ENCODE measurements at regions not wholly inside any gene's neighbourhood (a gene's known extent, or its start where the extent isn't known, plus 50 kb on each side); places are given as distances from the start of the nearest gene placed in this dataset.
"Not testable (repeated sequence)": the region's sequence is repeated elsewhere in the genome, so short reads cannot be mapped to it uniquely, and the experiment has no call there.

DNA sequence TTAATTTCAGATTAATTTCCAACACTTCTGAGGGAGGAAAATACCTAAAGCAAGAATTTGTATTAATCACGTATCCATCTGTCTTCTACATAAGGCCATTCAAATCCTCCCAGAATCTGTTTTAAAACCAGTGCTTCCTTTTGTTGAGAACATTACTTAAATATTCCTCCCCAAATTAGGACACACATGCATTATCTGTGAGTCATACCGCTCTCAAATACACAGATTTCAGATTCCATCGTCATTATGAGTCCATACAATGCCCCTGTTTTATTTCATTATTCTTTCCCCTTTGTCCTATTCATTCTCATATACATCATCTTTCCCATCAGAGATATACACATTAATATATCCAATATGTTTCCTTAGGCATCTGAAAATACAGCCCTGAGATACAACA, 57.3 kb upstream of the PRSS12 start:
- DNase-seq: peak; percentile 90

GRCh38 chr4:118417325-118417724, 64.5 kb upstream of the PRSS12 start:
- DNase-seq: peak; percentile 72

GRCh38 chr4:118417800-118418199, 65.0 kb upstream of the PRSS12 start:
- DNase-seq: not testable (repeated sequence)

- DNase-seq: not testable (repeated sequence)
Measured at GRCh38 chr4:118418396-118418795, 65.6 kb upstream of the PRSS12 start.

DNA sequence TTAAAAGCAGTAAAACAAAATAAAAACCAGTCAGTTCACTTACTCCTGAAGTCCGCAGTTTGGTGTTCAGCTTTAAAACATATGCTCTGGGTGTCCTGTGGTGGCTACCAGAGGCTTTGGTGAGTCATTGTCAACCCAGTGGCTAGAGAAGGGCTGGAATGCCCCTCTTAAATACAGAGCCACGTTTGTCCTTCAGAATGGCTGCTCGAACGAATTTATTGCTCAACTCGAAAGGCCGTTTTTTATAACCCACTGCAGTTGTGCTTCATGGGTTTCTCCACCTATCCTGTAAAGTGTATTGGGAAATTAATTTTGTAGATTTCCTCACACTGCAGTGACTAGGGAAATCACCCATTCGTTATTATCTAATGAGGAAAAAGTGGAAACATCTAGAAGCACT, 66.8 kb upstream of the PRSS12 start:
- peak; percentile 25 for DNase-seq

DNA sequence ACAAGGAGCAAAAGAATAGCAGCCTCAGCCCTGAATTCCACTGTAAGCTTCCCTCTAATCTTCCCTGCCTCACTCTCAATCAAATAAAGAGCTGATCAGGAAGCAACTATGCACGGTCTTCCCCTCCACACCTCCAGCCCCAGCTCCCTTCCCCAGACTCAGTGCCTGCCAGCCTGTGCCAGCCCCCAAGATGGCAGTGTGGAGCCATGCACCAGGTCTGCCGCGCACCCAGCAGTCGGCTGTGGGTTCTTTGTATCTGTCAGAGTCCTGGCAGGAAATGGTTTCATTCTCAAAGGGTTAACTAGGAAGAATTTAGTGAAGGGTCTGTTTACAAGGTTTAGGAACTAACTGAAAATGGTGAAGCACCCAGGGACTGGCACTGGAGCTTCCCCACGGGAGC, 71.3 kb upstream of the PRSS12 start:
- DNase-seq: peak; percentile 51

DNA sequence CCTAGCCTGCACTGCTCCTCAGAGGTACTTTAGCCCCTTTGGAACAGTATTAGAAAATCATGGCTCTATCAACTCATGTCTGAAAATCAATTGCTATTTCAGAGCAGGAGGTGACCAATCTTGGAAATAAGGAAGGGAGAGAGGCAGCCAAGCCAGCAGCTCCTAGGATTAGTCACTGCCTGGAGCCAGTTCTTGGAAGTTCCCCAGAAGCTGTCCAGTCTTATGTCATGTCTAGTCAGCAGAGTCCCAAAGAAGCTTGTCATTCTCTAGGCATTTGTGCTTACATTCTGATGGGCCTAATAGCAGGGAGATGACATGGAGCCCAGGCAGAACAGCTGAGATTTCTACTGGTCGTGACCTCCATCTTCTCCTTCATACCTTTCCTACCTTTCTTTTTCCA, 76.1 kb upstream of the PRSS12 start:
- DNase-seq: not testable (repeated sequence)

- peak; percentile 63 for DNase-seq
Measured at GRCh38 chr4:118432359-118432758, 79.6 kb upstream of the PRSS12 start.

DNA sequence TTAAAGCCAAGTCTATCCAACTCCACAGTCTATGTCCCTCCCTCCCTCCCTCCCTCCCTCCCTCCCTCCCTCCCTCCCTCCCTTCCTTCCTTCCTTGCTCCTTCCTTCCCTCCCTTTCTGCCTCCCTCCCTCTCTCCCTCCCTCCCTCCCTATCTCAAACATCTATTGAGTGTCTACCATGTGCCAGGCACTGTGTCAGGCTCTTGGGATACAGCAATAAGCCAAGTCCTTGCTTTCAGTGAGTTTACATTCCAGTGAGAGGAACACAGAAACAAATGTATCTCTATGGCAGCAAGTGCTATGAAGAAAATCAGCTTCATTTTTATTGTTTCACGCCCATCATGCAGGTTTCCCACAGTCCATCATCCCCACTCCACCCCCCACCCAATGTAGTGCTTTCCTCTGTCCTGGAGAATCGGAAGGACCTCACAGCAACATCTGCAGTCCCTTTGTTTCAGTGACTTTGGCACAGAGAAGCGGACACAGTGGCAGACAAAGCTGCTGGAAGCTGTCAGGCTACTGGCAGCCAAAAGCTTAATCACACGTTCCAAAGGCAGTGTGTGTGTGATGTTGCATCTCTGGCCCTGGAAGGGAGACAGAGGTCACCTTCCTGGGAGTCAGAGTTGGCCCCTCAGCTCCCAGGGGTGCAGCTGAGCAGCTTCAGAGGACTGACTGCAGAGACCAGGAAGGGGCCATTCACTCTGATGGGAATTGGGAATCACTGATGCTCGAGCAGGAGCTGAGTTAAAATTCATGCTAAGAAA, 81.0 kb upstream of the PRSS12 start:
- not testable (repeated sequence) for DNase-seq

GRCh38 chr4:118435415-118435814, 82.6 kb upstream of the PRSS12 start:
- not testable (repeated sequence) for DNase-seq

DNA sequence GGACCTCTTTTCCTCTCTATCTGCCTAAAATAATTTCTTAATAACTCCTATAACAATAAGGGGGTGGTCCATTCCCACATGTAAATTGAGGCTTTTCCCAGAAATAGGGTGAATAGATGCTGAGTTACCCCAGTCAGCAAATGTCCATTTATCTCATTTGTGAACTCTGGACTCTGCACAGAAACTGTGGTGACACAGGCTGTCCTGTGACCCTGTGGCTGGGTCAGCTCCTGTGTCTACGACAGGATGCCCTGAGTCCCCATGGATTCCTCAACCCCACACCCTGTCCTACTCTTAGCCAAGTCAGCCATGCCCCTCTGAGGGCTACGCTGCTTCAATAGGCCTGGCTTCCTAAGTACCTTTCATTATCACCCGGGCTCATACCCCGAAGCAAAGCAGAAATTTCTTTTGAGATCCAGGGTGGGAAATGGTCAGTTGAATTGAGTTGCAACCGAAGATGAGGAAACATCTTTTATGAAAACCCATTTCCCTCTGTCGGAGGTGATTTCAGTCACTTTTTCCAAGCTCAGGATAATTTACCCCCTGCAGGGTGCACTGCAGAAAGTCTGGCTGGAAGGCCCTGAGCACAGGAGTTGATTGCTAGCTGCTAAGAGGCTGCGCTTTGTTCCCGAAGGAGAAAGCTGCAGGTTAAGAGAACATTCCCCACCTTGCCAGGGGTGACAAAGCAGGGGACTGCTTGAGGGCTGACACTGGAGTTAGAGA, 89.5 kb upstream of the PRSS12 start:
- not testable (repeated sequence) for DNase-seq

GRCh38 chr4:118447397-118447796, 94.6 kb upstream of the PRSS12 start:
- not testable (repeated sequence) for DNase-seq

DNA sequence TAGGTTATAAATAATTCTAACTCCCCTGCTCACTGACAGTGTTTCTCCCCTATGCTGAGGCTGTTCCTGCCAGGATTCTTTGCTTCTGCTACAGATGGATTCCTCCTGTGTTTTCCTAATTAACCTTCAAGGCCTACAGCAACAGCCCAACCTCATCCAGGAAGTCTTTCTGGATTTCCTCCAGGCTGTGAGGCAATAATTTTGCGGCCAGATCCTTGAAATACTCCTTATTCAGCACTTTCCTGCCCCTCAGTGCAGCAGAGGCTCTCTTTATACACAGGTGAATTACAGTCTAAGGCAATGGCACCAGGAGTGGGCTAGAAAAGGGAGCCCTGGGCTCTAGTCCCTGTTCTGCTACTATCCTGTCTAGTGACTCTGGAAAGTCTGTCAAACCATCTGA, 102.1 kb upstream of the PRSS12 start:
- not testable (repeated sequence) for DNase-seq

- DNase-seq: peak; percentile 19
Measured at GRCh38 chr4:118461435-118461834, 108.6 kb upstream of the PRSS12 start.

DNA sequence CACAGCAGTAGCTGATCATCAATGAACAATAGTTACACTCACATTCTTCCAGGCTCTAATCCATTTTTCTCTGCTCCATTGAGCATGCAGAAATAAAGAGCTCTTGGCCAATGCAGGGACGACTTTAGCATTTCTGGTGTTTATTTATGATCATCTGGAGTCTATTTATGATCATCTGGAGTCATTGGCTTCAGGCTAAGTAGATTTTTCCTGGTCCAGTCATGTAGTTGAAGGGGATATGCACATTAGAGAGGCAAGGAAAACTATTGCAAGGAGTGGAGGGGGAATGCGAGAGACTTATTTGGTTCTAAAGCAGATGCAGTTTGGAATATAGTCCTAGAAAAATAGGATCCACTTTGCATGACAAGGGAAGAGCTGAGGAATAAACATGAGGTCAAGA, 113.0 kb upstream of the PRSS12 start:
- peak; percentile 30 for DNase-seq

DNA sequence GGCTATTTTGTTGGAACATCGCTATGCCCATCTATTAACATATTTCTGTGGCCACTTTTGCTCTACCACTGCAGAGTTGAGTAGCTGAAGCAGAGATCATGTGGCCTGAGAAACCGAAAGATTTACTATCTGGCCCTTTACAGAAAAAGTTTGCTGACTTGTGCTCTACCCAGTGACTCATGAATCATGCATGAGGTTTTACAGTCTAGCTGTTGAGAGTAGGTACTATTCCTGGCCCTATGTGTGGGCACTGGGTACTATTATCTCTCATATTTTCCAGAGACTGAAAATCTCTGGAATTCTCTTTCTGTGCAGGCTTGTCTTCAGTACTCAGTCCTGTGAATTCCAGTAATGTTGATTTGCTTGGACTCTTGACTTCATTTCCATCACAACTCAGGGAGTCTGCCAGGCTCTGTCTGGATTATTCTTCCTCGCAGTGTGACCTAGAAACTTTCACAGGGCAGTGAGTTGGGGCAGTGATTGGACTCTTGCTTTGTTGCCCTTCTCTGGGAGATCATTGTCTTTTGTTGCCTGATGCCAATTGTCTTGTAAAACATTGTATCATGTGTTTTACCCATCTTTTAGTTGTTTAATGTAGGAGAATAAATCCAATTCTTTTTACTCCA, 121.3 kb upstream of the PRSS12 start:
- DNase-seq: peak; percentile 73

GRCh38 chr4:118474771-118475170, 122.0 kb upstream of the PRSS12 start:
- DNase-seq: peak; percentile 60

- DNase-seq: not testable (repeated sequence)
Measured at GRCh38 chr4:118475901-118476300, 123.1 kb upstream of the PRSS12 start.

GRCh38 chr4:118477826-118478225, 125.0 kb upstream of the PRSS12 start:
- DNase-seq: not testable (repeated sequence)

DNA sequence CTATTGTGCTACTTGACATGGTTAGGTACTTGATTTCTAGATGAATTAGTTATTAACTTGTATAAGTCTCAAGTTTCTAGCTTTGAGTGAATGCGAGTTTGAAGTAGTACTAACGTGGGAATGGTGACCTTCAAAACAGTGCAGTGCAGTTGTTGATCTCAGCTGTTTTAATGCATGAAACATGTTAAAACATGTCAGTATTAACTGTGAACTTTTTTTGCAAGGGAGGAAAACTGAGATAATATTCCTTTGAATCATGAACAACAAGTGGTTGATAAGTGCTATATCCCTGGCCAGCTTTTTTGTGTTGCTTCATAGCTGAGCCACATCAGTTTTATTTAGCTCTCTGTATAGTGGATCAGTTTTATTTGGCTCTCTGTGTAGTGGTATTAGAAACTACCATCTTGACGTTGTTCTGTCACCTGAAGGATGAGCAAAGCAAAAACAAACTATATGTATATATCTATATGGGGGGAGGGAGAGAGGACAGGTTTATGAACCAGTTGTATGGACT, 133.1 kb upstream of the PRSS12 start:
- not testable (repeated sequence) for DNase-seq

DNA sequence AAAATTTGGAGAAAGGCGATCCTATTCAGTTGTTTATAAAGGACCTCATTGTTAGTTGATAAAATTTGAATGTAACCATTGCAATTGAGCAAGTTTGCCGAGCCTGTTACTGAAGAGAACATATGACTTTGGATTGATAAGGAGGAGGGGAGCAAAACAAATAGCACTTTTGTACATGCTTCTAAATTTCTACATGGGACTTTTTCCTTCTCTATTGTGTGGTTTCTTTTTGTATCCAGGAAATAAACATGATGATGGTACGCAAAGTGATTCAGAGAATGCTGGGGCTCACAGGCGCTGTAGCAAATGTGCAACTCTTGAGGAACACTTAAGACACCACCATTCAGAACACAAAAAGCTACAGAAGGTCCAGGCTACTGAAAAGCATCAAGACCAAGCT, 140.2 kb upstream of the PRSS12 start:
- not testable (repeated sequence) for DNase-seq

DNA sequence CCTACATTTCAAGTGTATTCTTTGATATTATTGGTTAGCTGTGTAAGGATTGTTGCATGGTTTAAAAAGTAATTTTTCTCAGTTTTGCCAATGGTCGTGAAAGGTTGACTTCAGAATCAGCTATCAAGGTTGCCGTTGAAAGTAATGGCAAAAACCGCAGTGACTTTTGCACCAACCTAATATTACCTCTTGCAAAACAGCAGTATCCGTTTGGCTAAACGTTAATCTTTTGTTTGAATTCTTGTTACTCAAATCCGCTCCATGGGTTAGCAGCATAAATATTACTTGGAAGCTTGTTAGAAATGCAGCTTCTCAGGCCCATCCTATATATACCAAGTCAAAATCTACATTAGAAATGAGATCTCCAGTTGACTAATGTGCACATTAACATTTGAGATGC, 141.6 kb upstream of the PRSS12 start:
- DNase-seq: not testable (repeated sequence)

DNA sequence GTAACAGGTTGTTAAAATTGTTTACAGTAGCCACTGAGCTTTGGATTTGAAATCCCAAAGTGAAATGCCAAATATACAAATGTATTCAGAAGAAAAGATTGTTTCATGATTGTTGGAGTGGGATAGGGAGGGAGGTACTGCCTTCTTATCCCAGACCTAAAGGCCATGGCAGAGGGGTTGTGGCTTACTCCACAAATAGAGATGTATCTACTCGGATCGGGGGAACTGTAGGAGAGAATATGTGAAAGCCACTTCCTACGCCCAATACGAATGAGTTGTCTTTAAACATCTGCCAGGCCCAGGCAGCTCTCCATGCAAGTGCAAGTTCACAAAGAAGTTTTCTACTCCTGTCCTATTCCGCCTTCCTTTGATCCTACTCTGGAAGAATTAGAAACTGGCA, 150.2 kb upstream of the PRSS12 start:
- DNase-seq: not testable (repeated sequence)
